ENCODE measurements at regions not wholly inside any gene's neighbourhood (a gene's known extent, or its start where the extent isn't known, plus 50 kb on each side); places are given as distances from the start of the nearest gene placed in this dataset.

DNA sequence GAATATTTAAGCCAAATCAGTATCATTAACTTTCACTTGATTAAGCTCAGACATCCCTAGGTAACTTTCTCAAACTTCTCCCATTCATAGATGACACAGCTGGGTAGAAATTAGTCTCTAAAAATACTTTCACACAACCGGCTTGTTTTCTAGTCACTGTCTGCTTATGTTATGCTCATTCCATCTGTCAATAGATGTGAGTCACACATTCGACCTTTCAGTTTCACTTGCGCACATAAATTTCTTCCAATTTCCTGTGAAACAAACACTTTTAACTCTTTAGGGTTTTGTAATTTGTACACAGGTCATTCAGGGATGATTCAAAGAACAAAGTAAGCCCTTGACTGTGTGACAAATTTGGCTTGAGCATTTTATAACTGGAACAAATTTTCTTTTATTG is 723.0 kb downstream of the KCNA4 start:
- TF ChIP-seq ZBTB48 (tag by site-specific recombination; IDR thresholded peaks at IDR 0.05) (no peak), BCL11A (tag by site-specific recombination; IDR thresholded peaks at IDR 0.05; ENCODE audit: low read depth) (no peak)
- TF ChIP-seq, protein P1, sequence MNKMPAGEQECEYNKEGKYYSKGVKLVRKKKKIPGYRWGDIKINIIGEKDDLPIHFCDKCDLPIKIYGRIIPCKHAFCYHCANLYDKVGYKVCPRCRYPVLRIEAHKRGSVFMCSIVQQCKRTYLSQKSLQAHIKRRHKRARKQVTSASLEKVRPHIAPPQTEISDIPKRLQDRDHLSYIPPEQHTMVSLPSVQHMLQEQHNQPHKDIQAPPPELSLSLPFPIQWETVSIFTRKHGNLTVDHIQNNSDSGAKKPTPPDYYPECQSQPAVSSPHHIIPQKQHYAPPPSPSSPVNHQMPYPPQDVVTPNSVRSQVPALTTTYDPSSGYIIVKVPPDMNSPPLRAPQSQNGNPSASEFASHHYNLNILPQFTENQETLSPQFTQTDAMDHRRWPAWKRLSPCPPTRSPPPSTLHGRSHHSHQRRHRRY (tag by site-specific recombination; IDR thresholded peaks at IDR 0.05): no peak
- Histone ChIP-seq H3K4me1 (ENCODE audit: control insufficient read depth, insufficient read depth, low read length) (no peaks in the 10 kb centered on the region), H3K27ac (ENCODE audit: extremely low read depth, low read depth, low read length) (no peak overlapping the region), H3K9me3 (ENCODE audit: control insufficient read depth, insufficient read depth, low read depth, low read length) (no peaks in the 10 kb centered on the region), H3K4me3 (ENCODE audit: low read depth, low read length) (no peak overlapping the region), H3K36me3 (ENCODE audit: control insufficient read depth in 2 of 2, insufficient read depth in 1 of 2, low read length in 2 of 2) (no peaks in the 10 kb centered on the region)
- ChIA-PET CTCF (interaction anchor here (0.7 to 1.9 kb wide), 4 partner anchors 12 to 467 kb away, joined by 3 to 8 read pairs (median 4); no protein-coding TSS in a partner anchor), POLR2A (no interaction called here)

- no peak overlapping the region for H3K4me3 ChIP-seq (ENCODE audit: low read depth, low read length)
- H3K27ac ChIP-seq (ENCODE audit: extremely low read depth, low read depth, low read length): no peak overlapping the region
- no peaks in the 10 kb centered on the region for H3K36me3 ChIP-seq (ENCODE audit: control insufficient read depth in 2 of 2, insufficient read depth in 1 of 2, low read length in 2 of 2)
- ChIA-PET CTCF (no interaction called here), POLR2A (interaction anchor here (1.0 kb wide), 1 partner anchor 9 kb away, joined by 6 read pairs; no protein-coding TSS in a partner anchor)
- no peaks in the 10 kb centered on the region for H3K4me1 ChIP-seq (ENCODE audit: control insufficient read depth, insufficient read depth, low read length)
- peak; percentile 46; the same call in 1 of the 2 replicates for TF ChIP-seq GLIS1 (tag by site-specific recombination; IDR thresholded peaks at IDR 0.05)
- no peak for TF ChIP-seq ZNF692 (tag by site-specific recombination; IDR thresholded peaks at IDR 0.05)
- no peak for TF ChIP-seq GFI1B (tag by site-specific recombination; IDR thresholded peaks at IDR 0.05)
- no peak for TF ChIP-seq ZNF571 (tag by site-specific recombination; IDR thresholded peaks at IDR 0.05)
- TF ChIP-seq, protein P2, sequence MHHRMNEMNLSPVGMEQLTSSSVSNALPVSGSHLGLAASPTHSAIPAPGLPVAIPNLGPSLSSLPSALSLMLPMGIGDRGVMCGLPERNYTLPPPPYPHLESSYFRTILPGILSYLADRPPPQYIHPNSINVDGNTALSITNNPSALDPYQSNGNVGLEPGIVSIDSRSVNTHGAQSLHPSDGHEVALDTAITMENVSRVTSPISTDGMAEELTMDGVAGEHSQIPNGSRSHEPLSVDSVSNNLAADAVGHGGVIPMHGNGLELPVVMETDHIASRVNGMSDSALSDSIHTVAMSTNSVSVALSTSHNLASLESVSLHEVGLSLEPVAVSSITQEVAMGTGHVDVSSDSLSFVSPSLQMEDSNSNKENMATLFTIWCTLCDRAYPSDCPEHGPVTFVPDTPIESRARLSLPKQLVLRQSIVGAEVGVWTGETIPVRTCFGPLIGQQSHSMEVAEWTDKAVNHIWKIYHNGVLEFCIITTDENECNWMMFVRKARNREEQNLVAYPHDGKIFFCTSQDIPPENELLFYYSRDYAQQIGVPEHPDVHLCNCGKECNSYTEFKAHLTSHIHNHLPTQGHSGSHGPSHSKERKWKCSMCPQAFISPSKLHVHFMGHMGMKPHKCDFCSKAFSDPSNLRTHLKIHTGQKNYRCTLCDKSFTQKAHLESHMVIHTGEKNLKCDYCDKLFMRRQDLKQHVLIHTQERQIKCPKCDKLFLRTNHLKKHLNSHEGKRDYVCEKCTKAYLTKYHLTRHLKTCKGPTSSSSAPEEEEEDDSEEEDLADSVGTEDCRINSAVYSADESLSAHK (tag by site-specific recombination; IDR thresholded peaks at IDR 0.05): no peak
- TF ChIP-seq, protein P3, sequence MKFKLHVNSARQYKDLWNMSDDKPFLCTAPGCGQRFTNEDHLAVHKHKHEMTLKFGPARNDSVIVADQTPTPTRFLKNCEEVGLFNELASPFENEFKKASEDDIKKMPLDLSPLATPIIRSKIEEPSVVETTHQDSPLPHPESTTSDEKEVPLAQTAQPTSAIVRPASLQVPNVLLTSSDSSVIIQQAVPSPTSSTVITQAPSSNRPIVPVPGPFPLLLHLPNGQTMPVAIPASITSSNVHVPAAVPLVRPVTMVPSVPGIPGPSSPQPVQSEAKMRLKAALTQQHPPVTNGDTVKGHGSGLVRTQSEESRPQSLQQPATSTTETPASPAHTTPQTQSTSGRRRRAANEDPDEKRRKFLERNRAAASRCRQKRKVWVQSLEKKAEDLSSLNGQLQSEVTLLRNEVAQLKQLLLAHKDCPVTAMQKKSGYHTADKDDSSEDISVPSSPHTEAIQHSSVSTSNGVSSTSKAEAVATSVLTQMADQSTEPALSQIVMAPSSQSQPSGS (tag by site-specific recombination; IDR thresholded peaks at IDR 0.05; ENCODE audit: low read depth): no peak
- TF ChIP-seq ZNF768 (tag by site-specific recombination; IDR thresholded peaks at IDR 0.05): no peak
- TF ChIP-seq ZNF596 (tag by site-specific recombination; IDR thresholded peaks at IDR 0.05): no peak
- H3K9me3 ChIP-seq (ENCODE audit: control insufficient read depth, insufficient read depth, low read depth, low read length): no peaks in the 10 kb centered on the region
Observed at GRCh38 chr11:29282088-29282487, 734.7 kb downstream of the KCNA4 start.

- CTCF ChIA-PET: interaction anchor here (0.6 kb wide), 1 partner anchor 65 kb away, joined by 3 read pairs; no protein-coding TSS in a partner anchor
- POLR2A ChIA-PET: no interaction called here
- H3K4me1 ChIP-seq (ENCODE audit: control insufficient read depth, insufficient read depth, low read length): no peaks in the 10 kb centered on the region
- no peak overlapping the region for H3K27ac ChIP-seq (ENCODE audit: extremely low read depth, low read depth, low read length)
- no peaks in the 10 kb centered on the region for H3K36me3 ChIP-seq (ENCODE audit: control insufficient read depth in 2 of 2, insufficient read depth in 1 of 2, low read length in 2 of 2)
- H3K9me3 ChIP-seq (ENCODE audit: control insufficient read depth, insufficient read depth, low read depth, low read length): no peaks in the 10 kb centered on the region
- H3K4me3 ChIP-seq (ENCODE audit: low read depth, low read length): no peak overlapping the region
- no peak for TF ChIP-seq ZSCAN30 (tag by site-specific recombination; IDR thresholded peaks at IDR 0.05)
- no peak for TF ChIP-seq SP2 (tag by site-specific recombination; IDR thresholded peaks at IDR 0.05)
- TF ChIP-seq ZBTB21 (tag by site-specific recombination; IDR thresholded peaks at IDR 0.05): no peak
- TF ChIP-seq, protein P4, sequence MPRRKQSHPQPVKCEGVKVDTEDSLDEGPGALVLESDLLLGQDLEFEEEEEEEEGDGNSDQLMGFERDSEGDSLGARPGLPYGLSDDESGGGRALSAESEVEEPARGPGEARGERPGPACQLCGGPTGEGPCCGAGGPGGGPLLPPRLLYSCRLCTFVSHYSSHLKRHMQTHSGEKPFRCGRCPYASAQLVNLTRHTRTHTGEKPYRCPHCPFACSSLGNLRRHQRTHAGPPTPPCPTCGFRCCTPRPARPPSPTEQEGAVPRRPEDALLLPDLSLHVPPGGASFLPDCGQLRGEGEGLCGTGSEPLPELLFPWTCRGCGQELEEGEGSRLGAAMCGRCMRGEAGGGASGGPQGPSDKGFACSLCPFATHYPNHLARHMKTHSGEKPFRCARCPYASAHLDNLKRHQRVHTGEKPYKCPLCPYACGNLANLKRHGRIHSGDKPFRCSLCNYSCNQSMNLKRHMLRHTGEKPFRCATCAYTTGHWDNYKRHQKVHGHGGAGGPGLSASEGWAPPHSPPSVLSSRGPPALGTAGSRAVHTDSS (tag by site-specific recombination; IDR thresholded peaks at IDR 0.05): no peak
- no peak for TF ChIP-seq ZNF777 (tag by site-specific recombination; IDR thresholded peaks at IDR 0.05; ENCODE audit: borderline replicate concordance)
- TF ChIP-seq SCRT1 (tag by site-specific recombination; IDR thresholded peaks at IDR 0.05; ENCODE audit: borderline replicate concordance): no peak
- no peak for TF ChIP-seq KLF9 (tag by site-specific recombination; IDR thresholded peaks at IDR 0.05; ENCODE audit: low read depth)
- no peak for TF ChIP-seq ZNF280D (tag by site-specific recombination; IDR thresholded peaks at IDR 0.05)
- TF ChIP-seq SALL2 (tag by site-specific recombination; IDR thresholded peaks at IDR 0.05; ENCODE audit: borderline replicate concordance): no peak
Observed at GRCh38 chr11:29281271-29281777, 735.5 kb downstream of the KCNA4 start.
